Nephron (organoid): ENCODE measurements at regions not wholly inside any gene's neighbourhood (a gene's known extent, or its start where the extent isn't known, plus 50 kb on each side); places are given as distances from the start of the nearest gene placed in this dataset.

ENCODE experiments used
- H3K27ac Mint-ChIP-seq, 3 experiments: 2 replicates each; pipeline ENCODE4 v1.8.0; 2020; ENCODE audit warnings: mixed read lengths in 3 of 3, mild to moderate bottlenecking in 2 of 3, moderate library complexity in 1 of 3
- H3K27me3 Mint-ChIP-seq: 2 replicates; pipeline ENCODE4 v1.8.0; 2021; ENCODE audit warnings: low read depth, mild to moderate bottlenecking, moderate library complexity, mixed read lengths
- H3K36me3 Mint-ChIP-seq: 2 replicates; pipeline ENCODE4 v1.8.0; 2020; ENCODE audit warnings: low read depth, mixed read lengths
- H3K4me1 Mint-ChIP-seq: 2 replicates; pipeline ENCODE4 v1.8.0; 2020; ENCODE audit warnings: mixed read lengths
- H3K4me3 Mint-ChIP-seq, 3 experiments: 2 replicates each; pipeline ENCODE4 v1.8.0; 2020; ENCODE audit warnings: mild to moderate bottlenecking in 3 of 3, mixed read lengths in 3 of 3, moderate library complexity in 2 of 3
- H3K9me3 Mint-ChIP-seq: 2 replicates; pipeline ENCODE4 v1.8.0; 2020; ENCODE audit warnings: mixed read lengths
- TF ChIP-seq, protein P1 (sequence below), 3 experiments: fragments of 200-600 bp; sonication (generic); IDR thresholded peaks; one replicate each; pipeline ENCODE4 v1.5.0; 2021; ENCODE audit warnings: antibody characterized with exemption in 3 of 3; ENCODE audit not compliant: unreplicated experiment in 3 of 3

DNA sequence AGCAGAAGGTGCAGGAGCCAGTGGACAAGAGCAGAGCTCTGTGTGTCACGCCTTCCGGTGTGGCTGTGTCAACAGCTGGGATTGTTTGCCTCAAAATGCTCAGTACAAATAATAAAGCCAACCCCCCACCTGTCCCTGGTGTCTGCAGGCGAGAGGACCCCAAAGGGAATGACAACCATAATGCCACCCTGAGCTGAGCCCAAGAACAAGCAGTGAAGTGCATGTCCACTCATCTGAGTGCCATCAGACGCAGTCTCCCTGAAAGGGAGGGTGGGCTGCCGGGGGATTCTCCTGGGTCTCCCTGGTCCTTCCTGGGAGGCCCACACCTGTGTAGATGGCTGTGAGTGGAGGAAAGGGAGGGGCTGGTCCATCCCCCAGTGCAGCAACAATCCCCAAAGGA, 328.8 kb upstream of the IRX1 start:
- Mint-ChIP-seq H3K27ac (no peak overlapping the region), H3K27me3 (peaks cover 59% of the 10 kb centered on the region), H3K4me3 (no peak overlapping the region), H3K4me1 (peaks cover 5% of the 10 kb centered on the region), H3K36me3 (no peaks in the 10 kb centered on the region), H3K9me3 (no peaks in the 10 kb centered on the region)
- TF ChIP-seq, protein P1, sequence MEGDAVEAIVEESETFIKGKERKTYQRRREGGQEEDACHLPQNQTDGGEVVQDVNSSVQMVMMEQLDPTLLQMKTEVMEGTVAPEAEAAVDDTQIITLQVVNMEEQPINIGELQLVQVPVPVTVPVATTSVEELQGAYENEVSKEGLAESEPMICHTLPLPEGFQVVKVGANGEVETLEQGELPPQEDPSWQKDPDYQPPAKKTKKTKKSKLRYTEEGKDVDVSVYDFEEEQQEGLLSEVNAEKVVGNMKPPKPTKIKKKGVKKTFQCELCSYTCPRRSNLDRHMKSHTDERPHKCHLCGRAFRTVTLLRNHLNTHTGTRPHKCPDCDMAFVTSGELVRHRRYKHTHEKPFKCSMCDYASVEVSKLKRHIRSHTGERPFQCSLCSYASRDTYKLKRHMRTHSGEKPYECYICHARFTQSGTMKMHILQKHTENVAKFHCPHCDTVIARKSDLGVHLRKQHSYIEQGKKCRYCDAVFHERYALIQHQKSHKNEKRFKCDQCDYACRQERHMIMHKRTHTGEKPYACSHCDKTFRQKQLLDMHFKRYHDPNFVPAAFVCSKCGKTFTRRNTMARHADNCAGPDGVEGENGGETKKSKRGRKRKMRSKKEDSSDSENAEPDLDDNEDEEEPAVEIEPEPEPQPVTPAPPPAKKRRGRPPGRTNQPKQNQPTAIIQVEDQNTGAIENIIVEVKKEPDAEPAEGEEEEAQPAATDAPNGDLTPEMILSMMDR (IDR thresholded peaks at IDR 0.05; ENCODE audit: unreplicated experiment in 3 of 3), result no peak

- Mint-ChIP-seq H3K4me3 (no peak overlapping the region), H3K36me3 (no peaks in the 10 kb centered on the region), H3K4me1 (no peaks in the 10 kb centered on the region), H3K9me3 (no peaks in the 10 kb centered on the region), H3K27me3 (peaks cover 49% of the 10 kb centered on the region), H3K27ac (no peak overlapping the region)
- TF ChIP-seq, protein P1 (IDR thresholded peaks at IDR 0.05; ENCODE audit: unreplicated experiment in 3 of 3), result no peak
Observed at GRCh38 chr5:3265936-3266335, 329.7 kb upstream of the IRX1 start.

DNA sequence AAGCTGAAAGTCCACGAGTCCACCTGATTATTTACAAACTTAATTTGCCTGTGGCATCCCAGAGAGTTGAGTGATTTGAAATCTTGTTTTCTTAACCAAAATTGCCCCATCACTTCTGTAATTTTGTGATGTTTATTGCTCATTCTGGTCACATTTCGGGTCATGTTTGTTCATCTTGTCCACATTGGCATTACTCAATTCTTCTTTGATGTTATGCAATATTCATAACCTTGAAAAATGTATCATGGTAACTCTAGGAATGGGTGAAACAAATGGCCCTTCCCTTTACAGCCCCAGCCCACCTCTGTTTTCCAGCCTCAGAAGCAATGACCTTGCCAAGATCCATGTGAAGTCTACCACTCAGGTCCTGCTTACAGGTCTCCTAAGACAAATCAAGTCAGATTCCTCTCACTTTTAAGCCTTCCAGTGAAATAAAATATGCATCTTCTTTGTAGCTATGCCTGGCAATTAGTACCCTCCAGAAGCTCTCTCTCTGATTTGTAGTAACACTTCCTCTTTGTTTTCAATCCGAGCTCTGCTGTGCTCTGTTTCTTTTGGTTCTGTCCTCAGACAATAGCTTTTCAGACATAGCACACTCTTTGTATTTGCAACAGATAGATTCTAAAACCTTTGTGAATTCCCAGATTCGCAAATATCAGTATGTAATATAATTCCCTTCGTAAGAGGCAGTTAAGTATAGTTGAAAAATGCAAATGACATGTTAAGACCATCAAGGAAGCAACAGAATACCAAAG, 330.3 kb upstream of the IRX1 start:
- TF ChIP-seq, protein P1 (IDR thresholded peaks at IDR 0.05; ENCODE audit: unreplicated experiment in 3 of 3), result no peak
- H3K4me3 Mint-ChIP-seq, result no peak overlapping the region
- peaks cover 46% of the 10 kb centered on the region for H3K27me3 Mint-ChIP-seq
- no peaks in the 10 kb centered on the region for H3K9me3 Mint-ChIP-seq
- H3K27ac Mint-ChIP-seq, result no peak overlapping the region
- H3K36me3 Mint-ChIP-seq, result no peaks in the 10 kb centered on the region
- no peaks in the 10 kb centered on the region for H3K4me1 Mint-ChIP-seq

DNA sequence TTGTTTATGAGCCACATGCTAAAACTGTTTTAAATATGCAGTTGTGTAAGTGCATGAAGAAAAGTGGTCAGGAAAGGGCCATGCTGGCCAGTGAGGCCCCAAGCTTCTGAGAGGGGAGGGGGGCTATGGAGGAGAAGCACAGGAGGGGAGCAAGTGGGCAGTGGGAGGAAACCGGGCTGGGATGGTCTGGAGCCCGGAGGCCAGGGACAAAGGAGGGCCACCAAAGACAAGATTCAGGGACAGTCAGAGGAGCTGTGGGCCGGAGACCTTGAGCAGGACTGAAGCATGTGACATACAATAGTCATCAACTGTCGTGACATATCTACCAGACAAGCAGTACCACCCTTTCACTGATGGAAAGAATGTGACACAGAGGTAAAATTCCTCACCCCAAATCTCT, 333.2 kb upstream of the IRX1 start:
- no peak overlapping the region for H3K27ac Mint-ChIP-seq
- no peaks in the 10 kb centered on the region for H3K9me3 Mint-ChIP-seq
- H3K4me3 Mint-ChIP-seq, result no peak overlapping the region
- no peaks in the 10 kb centered on the region for H3K36me3 Mint-ChIP-seq
- peaks cover 27% of the 10 kb centered on the region for H3K27me3 Mint-ChIP-seq
- H3K4me1 Mint-ChIP-seq, result peaks cover 6% of the 10 kb centered on the region
- TF ChIP-seq, protein P1 (IDR thresholded peaks at IDR 0.05; ENCODE audit: unreplicated experiment in 3 of 3), result no peak

GRCh38 chr5:3261081-3261480, 334.6 kb upstream of the IRX1 start:
- H3K27ac Mint-ChIP-seq, result no peak overlapping the region
- H3K27me3 Mint-ChIP-seq, result peaks cover 27% of the 10 kb centered on the region
- H3K9me3 Mint-ChIP-seq, result no peaks in the 10 kb centered on the region
- TF ChIP-seq, protein P1 (IDR thresholded peaks at IDR 0.05; ENCODE audit: unreplicated experiment in 3 of 3), result no peak
- H3K4me1 Mint-ChIP-seq, result peaks cover 6% of the 10 kb centered on the region
- H3K4me3 Mint-ChIP-seq, result no peak overlapping the region
- no peaks in the 10 kb centered on the region for H3K36me3 Mint-ChIP-seq

DNA sequence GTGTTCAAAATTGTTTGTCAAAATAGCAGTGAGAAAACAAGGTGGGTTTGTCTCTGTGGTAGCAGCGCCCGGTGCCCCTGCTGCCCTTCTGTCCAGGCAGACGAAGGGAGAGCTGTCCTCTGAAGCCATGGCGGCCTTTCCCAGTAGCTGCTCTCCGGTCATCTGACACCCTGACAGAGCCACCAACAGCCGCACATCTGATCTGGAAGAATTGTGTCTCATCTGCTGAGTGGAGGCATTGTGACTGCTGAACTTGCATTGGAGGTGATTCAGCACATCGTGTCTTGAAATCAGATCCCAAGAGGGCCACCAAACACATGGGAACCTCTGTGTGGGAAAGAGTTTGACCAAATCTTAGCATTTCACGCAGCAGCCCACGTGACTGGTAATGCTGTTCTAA, 337.6 kb upstream of the IRX1 start:
- H3K27me3 Mint-ChIP-seq, result peaks cover 17% of the 10 kb centered on the region
- H3K4me3 Mint-ChIP-seq, result no peak overlapping the region
- H3K36me3 Mint-ChIP-seq, result no peaks in the 10 kb centered on the region
- peaks cover 6% of the 10 kb centered on the region for H3K4me1 Mint-ChIP-seq
- no peaks in the 10 kb centered on the region for H3K9me3 Mint-ChIP-seq
- TF ChIP-seq, protein P1 (IDR thresholded peaks at IDR 0.05; ENCODE audit: unreplicated experiment in 3 of 3), result no peak
- H3K27ac Mint-ChIP-seq, result no peak overlapping the region
